Fibroblast of lung (primary cell): ENCODE measurements at regions not wholly inside any gene's neighbourhood (a gene's known extent, or its start where the extent isn't known, plus 50 kb on each side); places are given as distances from the start of the nearest gene placed in this dataset.

ENCODE experiments used
- DNase-seq, 2 donors: peaks; one replicate each; pipeline versions ENCODE4 v3.0.0 to v3.0.0-alpha.2; 2010; ENCODE audit warnings: low read depth in 2 of 2
- H2AFZ ChIP-seq: 2 replicates; pipeline ENCODE4 v1.5.1; 2012; ENCODE audit warnings: low read length, control low read depth, inconsistent platforms
- H3K27ac ChIP-seq: 2 replicates; pipeline ENCODE4 v1.5.1; 2011; ENCODE audit warnings: low read length, control low read depth; ENCODE audit not compliant: insufficient read depth
- H3K27me3 ChIP-seq: 2 replicates; pipeline ENCODE4 v1.5.1; 2011; ENCODE audit warnings: mild to moderate bottlenecking, low read length; ENCODE audit not compliant: control insufficient read depth, insufficient read depth
- H3K36me3 ChIP-seq: 2 replicates; pipeline ENCODE4 v1.5.1; 2011; ENCODE audit warnings: low read length; ENCODE audit not compliant: control insufficient read depth, insufficient read depth
- H3K4me1 ChIP-seq: 2 replicates; pipeline ENCODE4 v1.5.1; 2011; ENCODE audit warnings: low read length; ENCODE audit not compliant: control insufficient read depth, insufficient read depth; ENCODE audit errors: extremely low read depth
- H3K4me2 ChIP-seq: 2 replicates; pipeline ENCODE4 v1.5.1; 2011; ENCODE audit warnings: low read length, control low read depth; ENCODE audit not compliant: insufficient read depth; ENCODE audit errors: extremely low read depth
- H3K4me3 ChIP-seq, 4 experiments: fragments of 200-600 bp in 1 of 4; sonication (generic) in 1 of 4; replicated peaks in 1 of 4; 2 replicates each; pipeline ENCODE4 v1.5.1; 2011 to 2016; ENCODE audit warnings: low read length in 4 of 4, low read depth in 3 of 4, mild to moderate bottlenecking in 3 of 4, control low read depth in 2 of 4, inconsistent platforms in 1 of 4, mixed read lengths in 1 of 4; ENCODE audit not compliant: insufficient read depth in 1 of 4; ENCODE audit errors: control extremely low read depth in 1 of 4
- H3K79me2 ChIP-seq: 2 replicates; pipeline ENCODE4 v1.5.1; 2012; ENCODE audit warnings: mild to moderate bottlenecking, low read length, inconsistent platforms; ENCODE audit not compliant: control insufficient read depth, insufficient read depth
- H3K9ac ChIP-seq: 2 replicates; pipeline ENCODE4 v1.5.1; 2011; ENCODE audit warnings: mild to moderate bottlenecking, low read length, control low read depth; ENCODE audit not compliant: insufficient read depth
- H3K9me3 ChIP-seq: 2 replicates; pipeline ENCODE4 v1.5.1; 2012; ENCODE audit warnings: low read depth, low read length; ENCODE audit not compliant: control insufficient read depth, insufficient read depth
- H4K20me1 ChIP-seq: 2 replicates; pipeline ENCODE4 v1.5.1; 2011; ENCODE audit warnings: low read length; ENCODE audit not compliant: control insufficient read depth, insufficient read depth; ENCODE audit errors: extremely low read depth
- EZH2 ChIP-seq: IDR thresholded peaks from 2 replicates; pipeline ENCODE4 v1.5.1; 2012; ENCODE audit warnings: low read length, control low read depth, mild to moderate bottlenecking; ENCODE audit errors: missing control alignments
- TF ChIP-seq, protein P1 (sequence below), 2 donors: IDR thresholded peaks in 1 of 2; conservative IDR thresholded peaks in 1 of 2; 1 replicate in 1 of 2; 2 replicates in 1 of 2; pipeline ENCODE4 v1.5.1; 2011 to 2012; ENCODE audit warnings: low read length in 2 of 2, control low read depth in 1 of 2, inconsistent platforms in 1 of 2, low read depth in 1 of 2, mild to moderate bottlenecking in 1 of 2

DNA sequence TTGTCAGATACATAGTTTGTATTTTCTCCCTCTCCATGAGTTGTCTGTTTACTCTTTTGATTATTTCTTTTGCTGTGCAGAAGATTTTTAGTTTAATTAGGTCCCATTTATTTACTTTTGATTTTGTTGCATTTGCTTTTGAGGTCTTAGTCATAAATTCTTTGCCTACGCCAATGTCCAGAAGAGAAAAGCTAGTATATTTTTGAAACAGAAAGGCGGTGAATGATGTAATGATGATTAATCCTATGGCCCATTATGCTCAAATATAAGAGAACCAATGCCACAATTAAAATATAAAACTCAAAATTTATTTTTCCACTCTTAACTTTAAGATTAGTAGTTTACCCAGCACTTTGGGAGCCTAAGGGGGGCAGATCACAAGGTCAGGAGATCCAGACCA is 59.8 kb upstream of the SMIM36 start:
- no peak overlapping the region for H3K27ac ChIP-seq
- TF ChIP-seq EZH2, result no peak
- TF ChIP-seq, protein P1, sequence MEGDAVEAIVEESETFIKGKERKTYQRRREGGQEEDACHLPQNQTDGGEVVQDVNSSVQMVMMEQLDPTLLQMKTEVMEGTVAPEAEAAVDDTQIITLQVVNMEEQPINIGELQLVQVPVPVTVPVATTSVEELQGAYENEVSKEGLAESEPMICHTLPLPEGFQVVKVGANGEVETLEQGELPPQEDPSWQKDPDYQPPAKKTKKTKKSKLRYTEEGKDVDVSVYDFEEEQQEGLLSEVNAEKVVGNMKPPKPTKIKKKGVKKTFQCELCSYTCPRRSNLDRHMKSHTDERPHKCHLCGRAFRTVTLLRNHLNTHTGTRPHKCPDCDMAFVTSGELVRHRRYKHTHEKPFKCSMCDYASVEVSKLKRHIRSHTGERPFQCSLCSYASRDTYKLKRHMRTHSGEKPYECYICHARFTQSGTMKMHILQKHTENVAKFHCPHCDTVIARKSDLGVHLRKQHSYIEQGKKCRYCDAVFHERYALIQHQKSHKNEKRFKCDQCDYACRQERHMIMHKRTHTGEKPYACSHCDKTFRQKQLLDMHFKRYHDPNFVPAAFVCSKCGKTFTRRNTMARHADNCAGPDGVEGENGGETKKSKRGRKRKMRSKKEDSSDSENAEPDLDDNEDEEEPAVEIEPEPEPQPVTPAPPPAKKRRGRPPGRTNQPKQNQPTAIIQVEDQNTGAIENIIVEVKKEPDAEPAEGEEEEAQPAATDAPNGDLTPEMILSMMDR (conservative IDR thresholded peaks at IDR 0.05 in 1 of 2, IDR thresholded peaks at IDR 0.05 in 1 of 2; ENCODE audit: low read depth in 1 of 2, low read length in 2 of 2), result no peak
- H3K4me3 ChIP-seq, result no peak overlapping the region
- H2AFZ ChIP-seq, result no peak overlapping the region
- H3K4me1 ChIP-seq, result peaks cover 2% of the 10 kb centered on the region
- H3K79me2 ChIP-seq, result no peaks in the 10 kb centered on the region
- no peaks in the 10 kb centered on the region for H3K36me3 ChIP-seq
- H3K27me3 ChIP-seq, result no peaks in the 10 kb centered on the region
- no peaks in the 10 kb centered on the region for H3K9me3 ChIP-seq
- H3K4me2 ChIP-seq, result no peak overlapping the region
- H3K9ac ChIP-seq, result no peak overlapping the region
- H4K20me1 ChIP-seq, result no peaks in the 10 kb centered on the region
- peak; percentile 60 to 61 for DNase-seq

DNA sequence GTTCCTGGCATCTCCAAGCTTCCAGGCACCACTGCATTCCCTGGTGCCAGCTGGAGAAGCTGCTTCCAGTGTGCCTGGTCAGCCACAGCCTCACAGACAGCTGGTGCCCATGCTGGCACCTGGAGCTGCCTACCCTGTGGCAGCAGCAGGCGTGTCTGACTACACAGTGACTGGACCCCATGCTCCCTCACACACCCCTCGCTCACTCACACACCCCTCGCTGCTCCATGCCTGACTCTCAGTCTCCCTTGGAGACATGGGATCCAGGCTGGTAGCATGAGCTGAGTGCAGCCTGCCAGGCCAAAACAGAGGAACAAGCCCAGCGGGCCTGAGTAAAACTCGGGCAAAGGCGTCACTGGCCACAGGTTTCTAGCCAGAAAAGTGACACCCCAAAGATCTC is 59.1 kb upstream of the SMIM36 start:
- H3K4me1 ChIP-seq, result no peaks in the 10 kb centered on the region
- no peaks in the 10 kb centered on the region for H3K36me3 ChIP-seq
- H3K4me3 ChIP-seq, result no peak overlapping the region
- no peak for TF ChIP-seq EZH2
- TF ChIP-seq, protein P1 (conservative IDR thresholded peaks at IDR 0.05 in 1 of 2, IDR thresholded peaks at IDR 0.05 in 1 of 2; ENCODE audit: low read depth in 1 of 2, low read length in 2 of 2), result no peak
- no peaks in the 10 kb centered on the region for H3K27me3 ChIP-seq
- no peaks in the 10 kb centered on the region for H4K20me1 ChIP-seq
- H3K27ac ChIP-seq, result no peak overlapping the region
- no peaks in the 10 kb centered on the region for H3K9me3 ChIP-seq
- H2AFZ ChIP-seq, result no peak overlapping the region
- no peaks in the 10 kb centered on the region for H3K79me2 ChIP-seq
- H3K9ac ChIP-seq, result no peak overlapping the region
- no peak for DNase-seq
- H3K4me2 ChIP-seq, result no peak overlapping the region

DNA sequence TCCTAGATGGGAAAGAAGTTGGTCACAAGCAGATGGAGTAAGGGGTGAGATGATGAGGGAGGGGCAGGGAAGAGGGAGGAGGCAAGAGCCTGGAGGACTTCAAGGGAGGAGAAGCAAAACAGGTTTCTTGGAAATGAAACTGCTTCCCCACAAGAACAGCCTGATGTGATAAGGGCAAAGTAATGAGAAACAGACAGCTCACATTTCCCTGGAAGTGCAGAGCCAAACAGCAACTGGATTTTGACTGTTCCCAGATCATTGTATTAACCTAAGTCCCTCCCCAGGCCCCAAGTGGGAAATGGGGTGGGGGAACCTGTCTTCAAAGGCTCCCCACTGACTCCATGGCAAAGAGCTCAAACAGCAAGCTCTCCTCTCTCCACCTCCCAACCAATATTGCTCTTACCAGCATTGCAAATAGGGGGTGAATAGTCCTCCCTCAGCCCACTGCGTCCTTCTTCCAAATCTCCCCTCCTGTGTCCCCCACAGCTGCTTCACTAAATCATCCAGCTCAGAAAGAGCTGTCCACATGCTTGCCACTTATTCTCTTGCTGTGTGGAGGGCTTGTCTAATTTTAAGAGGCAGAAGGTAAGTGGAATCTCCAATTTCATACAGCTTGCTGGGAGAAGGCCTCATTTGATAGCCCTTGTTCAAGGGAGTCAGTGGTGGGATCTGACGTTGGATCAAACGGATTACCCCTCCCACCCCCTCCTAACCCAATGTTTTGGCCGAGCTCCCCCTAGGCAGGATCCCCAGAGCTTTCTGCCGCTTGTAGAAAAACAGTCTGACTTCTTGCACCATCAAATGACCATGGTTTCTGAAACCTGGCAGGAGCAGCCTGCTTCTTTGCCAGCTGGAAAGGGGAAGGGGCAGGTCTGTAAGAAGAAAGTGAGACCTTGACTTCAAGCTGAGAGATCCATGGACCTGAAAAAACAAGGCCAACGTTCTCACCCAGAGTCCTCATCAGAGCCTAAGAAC is 56.3 kb upstream of the SMIM36 start:
- H3K36me3 ChIP-seq, result no peaks in the 10 kb centered on the region
- H3K9me3 ChIP-seq, result no peaks in the 10 kb centered on the region
- no peaks in the 10 kb centered on the region for H4K20me1 ChIP-seq
- no peak overlapping the region for H3K9ac ChIP-seq
- peak; percentile 25 to 46 for DNase-seq
- no peaks in the 10 kb centered on the region for H3K27me3 ChIP-seq
- no peak overlapping the region for H3K4me2 ChIP-seq
- H3K4me3 ChIP-seq, result no peak overlapping the region
- H3K27ac ChIP-seq, result no peak overlapping the region
- no peak overlapping the region for H2AFZ ChIP-seq
- H3K4me1 ChIP-seq, result no peaks in the 10 kb centered on the region
- no peaks in the 10 kb centered on the region for H3K79me2 ChIP-seq
- no peak for TF ChIP-seq EZH2
- TF ChIP-seq, protein P1 (conservative IDR thresholded peaks at IDR 0.05 in 1 of 2, IDR thresholded peaks at IDR 0.05 in 1 of 2; ENCODE audit: low read depth in 1 of 2, low read length in 2 of 2), result no peak
